Endothelial cell of umbilical vein (primary cell): ENCODE measurements at regions not wholly inside any gene's neighbourhood (a gene's known extent, or its start where the extent isn't known, plus 50 kb on each side); places are given as distances from the start of the nearest gene placed in this dataset.

Source experiments
- BruUV-seq: library from RNA; stranded (reverse); fragments of 400-500 nt; replicated peaks from 2 replicates; lab custom pipeline; 2021; lab: Mats Ljungman, UMichigan
- CTCF ChIA-PET: fragments of 300-600, 350-600 bp; sonication (Branson Sonifier 250); formaldehyde crosslinking; loops from one replicate; lab custom pipeline; 2021; ENCODE audit warnings: antibody characterized with exemption, inconsistent platforms; lab: Charles Lee
- POLR2A ChIA-PET: fragments of 300-600, 350-600 bp; sonication (Branson Sonifier 250); formaldehyde crosslinking; loops from one replicate; lab custom pipeline; 2021; ENCODE audit warnings: antibody characterized with exemption, inconsistent platforms; lab: Charles Lee
- DNase-seq: peaks from one replicate; pipeline ENCODE4 v3.0.0-alpha.2; 2011; ENCODE audit warnings: low read depth, low spot score
- FAIRE-seq: peaks from 2 replicates; lab custom pipeline; 2011; peaks lifted over from hg19 to GRCh38; lab: Jason Lieb, UNC
- H2AFZ ChIP-seq: 2 replicates; pipeline ENCODE4 v1.6.0; 2012; ENCODE audit warnings: low read depth, low read length, control low read depth, inconsistent platforms
- H3K27ac ChIP-seq: 2 replicates; pipeline ENCODE4 v1.5.1; 2011; ENCODE audit warnings: low read depth, mild to moderate bottlenecking, control low read depth, low read length, moderate library complexity; ENCODE audit not compliant: insufficient read depth
- H3K27me3 ChIP-seq, 2 experiments: 2 replicates each; pipeline versions ENCODE4 v1.6.0 to v1.6.1; 2011; ENCODE audit warnings: low read length in 2 of 2, mixed read lengths in 1 of 2; ENCODE audit not compliant: control insufficient read depth in 2 of 2, insufficient read depth in 2 of 2
- H3K36me3 ChIP-seq, 2 experiments: 2 replicates in 1 of 2; 3 replicates in 1 of 2; pipeline ENCODE4 v1.5.1; 2011; ENCODE audit warnings: low read length in 2 of 2, mild to moderate bottlenecking in 1 of 2, moderate library complexity in 1 of 2; ENCODE audit not compliant: control insufficient read depth in 2 of 2, insufficient read depth in 2 of 2; ENCODE audit errors: extremely low read depth in 1 of 2
- H3K4me1 ChIP-seq: 3 replicates; pipeline ENCODE4 v1.5.1; 2011; ENCODE audit warnings: mild to moderate bottlenecking, low read length; ENCODE audit not compliant: control insufficient read depth, insufficient read depth; ENCODE audit errors: extremely low read depth
- H3K4me2 ChIP-seq: 2 replicates; pipeline ENCODE4 v1.6.1; 2011; ENCODE audit warnings: low read length, control low read depth, mixed read lengths; ENCODE audit not compliant: insufficient read depth
- H3K4me3 ChIP-seq, 3 experiments: fragments of 200-600 bp in 1 of 3; sonication (generic), shearing (Covaris generic) in 1 of 3; replicated peaks in 1 of 3; 2 replicates each; pipeline ENCODE4 v1.5.1; 2011 to 2016; ENCODE audit warnings: control low read depth in 3 of 3, low read length in 3 of 3, mild to moderate bottlenecking in 2 of 3, inconsistent platforms in 1 of 3, low read depth in 1 of 3, moderate library complexity in 1 of 3; ENCODE audit not compliant: insufficient read depth in 1 of 3
- H3K79me2 ChIP-seq: 2 replicates; pipeline ENCODE4 v1.6.0; 2012; ENCODE audit warnings: low read length, inconsistent platforms; ENCODE audit not compliant: control insufficient read depth, insufficient read depth
- H3K9ac ChIP-seq: replicated peaks from 2 replicates; pipeline ENCODE3; 2011; ENCODE audit warnings: low read length, control low read depth; ENCODE audit not compliant: insufficient read depth; ENCODE audit errors: extremely low read depth
- H3K9me1 ChIP-seq: replicated peaks from 3 replicates; pipeline ENCODE4 v1.6.0; 2011; ENCODE audit warnings: mild to moderate bottlenecking, low read length; ENCODE audit not compliant: control insufficient read depth, insufficient read depth; ENCODE audit errors: extremely low read depth
- H3K9me3 ChIP-seq: replicated peaks from 2 replicates; pipeline ENCODE4 v1.5.1; 2012; ENCODE audit warnings: low read length, inconsistent platforms; ENCODE audit not compliant: control insufficient read depth, insufficient read depth
- H4K20me1 ChIP-seq: replicated peaks from 2 replicates; pipeline ENCODE3; 2011; ENCODE audit warnings: mild to moderate bottlenecking, low read length; ENCODE audit not compliant: control insufficient read depth, insufficient read depth; ENCODE audit errors: extremely low read depth
- CTCF ChIP-seq, 2 donors: IDR thresholded peaks; 1 replicate in 1 of 2; 2 replicates in 1 of 2; pipeline ENCODE4 v1.5.1; 2011; ENCODE audit warnings: low read length in 2 of 2, mild to moderate bottlenecking in 2 of 2, moderate library complexity in 2 of 2, control low read depth in 1 of 2, inconsistent platforms in 1 of 2, low read depth in 1 of 2; ENCODE audit not compliant: insufficient read depth in 1 of 2; ENCODE audit errors: extremely low read depth in 1 of 2
- EZH2 ChIP-seq: IDR thresholded peaks from 2 replicates; pipeline ENCODE4 v1.6.1; 2012; ENCODE audit warnings: borderline replicate concordance, low read depth, mild to moderate bottlenecking, moderate library complexity, low read length, inconsistent platforms; ENCODE audit not compliant: severe bottlenecking
- FOS ChIP-seq: IDR thresholded peaks from 2 replicates; pipeline ENCODE4 v1.6.1; 2011; ENCODE audit warnings: mild to moderate bottlenecking, low read length, moderate library complexity, borderline replicate concordance; ENCODE audit not compliant: insufficient read depth
- GATA2 ChIP-seq: IDR thresholded peaks from 2 replicates; pipeline ENCODE4 v1.7.0; 2011; ENCODE audit warnings: low read depth, mild to moderate bottlenecking, moderate library complexity, mixed read lengths, low read length; ENCODE audit not compliant: insufficient read length, insufficient read depth
- JUN ChIP-seq: IDR thresholded peaks from 2 replicates; pipeline ENCODE4 v1.6.1; 2011; ENCODE audit warnings: borderline replicate concordance, low read depth; ENCODE audit not compliant: insufficient read length, insufficient read depth
- MYC ChIP-seq: IDR thresholded peaks from one replicate; pipeline ENCODE4 v1.6.1; 2011; ENCODE audit warnings: mild to moderate bottlenecking, low read depth, low read length
- POLR2A ChIP-seq: IDR thresholded peaks from 2 replicates; pipeline ENCODE4 v1.6.1; 2012; ENCODE audit warnings: low read depth, mild to moderate bottlenecking, control low read depth, low read length
- POLR2AphosphoS5 ChIP-seq: IDR thresholded peaks from 2 replicates; pipeline ENCODE4 v1.6.1; 2012; ENCODE audit warnings: low read depth, mild to moderate bottlenecking, control low read depth, low read length, moderate library complexity; ENCODE audit not compliant: insufficient read depth
- dilution Hi-C: fragments of 300-500 bp; cut with MboI; formaldehyde crosslinking; loops from one replicate; pipeline ENCODE4 v1.15.0; 2019; ENCODE audit warnings: low sequenced_read_pairs; ENCODE audit not compliant: extremely low pct_ligation_motif_present
- intact Hi-C: fragments of 100-400 bp; cut with micrococcal nuclease; formaldehyde crosslinking; loops from one replicate; pipeline ENCODE4 v1.10.0; 2022
- TF ChIP-seq, protein P1 (sequence below): IDR thresholded peaks from 2 replicates; pipeline ENCODE4 v1.6.1; 2011; ENCODE audit not compliant: insufficient read depth, insufficient read length

DNA sequence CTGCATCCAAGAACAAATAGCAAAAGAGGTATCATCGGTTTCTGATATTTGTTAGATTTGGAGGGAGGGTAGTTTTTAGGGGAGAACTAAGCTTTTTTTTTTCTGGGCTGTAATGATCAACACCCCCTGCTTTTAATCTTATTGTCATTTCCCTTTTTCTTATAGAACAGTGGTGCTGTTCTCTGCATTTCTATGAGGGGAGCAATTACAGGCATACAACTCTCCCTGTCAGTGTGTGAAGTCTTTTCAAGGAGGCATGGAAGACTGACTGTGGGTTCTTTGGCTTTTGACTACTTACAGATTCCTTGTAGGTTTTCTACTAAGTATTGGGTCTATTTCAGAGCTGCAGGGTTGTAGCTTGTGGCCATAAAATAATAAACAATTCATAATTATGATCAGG lies 632.3 kb downstream of the TFAP2B start:
- Histone ChIP-seq H3K9me3 (peaks cover 5% of the 10 kb centered on the region), H3K27ac (no peak overlapping the region), H3K27me3 (no peaks in the 10 kb centered on the region), H3K4me1 (no peaks in the 10 kb centered on the region), H3K4me2 (no peak overlapping the region), H3K9me1 (no peaks in the 10 kb centered on the region), H3K9ac (no peak overlapping the region), H4K20me1 (no peaks in the 10 kb centered on the region), H2AFZ (no peak overlapping the region), H3K36me3 (no peaks in the 10 kb centered on the region), H3K79me2 (no peaks in the 10 kb centered on the region), H3K4me3 (no peak overlapping the region)
- TF ChIP-seq MYC = no peak
- no peak for TF ChIP-seq JUN
- TF ChIP-seq CTCF (IDR thresholded peaks at IDR 0.05; ENCODE audit: extremely low read depth in 1 of 2, insufficient read depth in 1 of 2, low read depth in 1 of 2, low read length in 2 of 2) = no peak
- TF ChIP-seq, protein P1, sequence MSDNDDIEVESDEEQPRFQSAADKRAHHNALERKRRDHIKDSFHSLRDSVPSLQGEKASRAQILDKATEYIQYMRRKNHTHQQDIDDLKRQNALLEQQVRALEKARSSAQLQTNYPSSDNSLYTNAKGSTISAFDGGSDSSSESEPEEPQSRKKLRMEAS = no peak
- no peak for TF ChIP-seq POLR2A
- no peak for TF ChIP-seq POLR2AphosphoS5
- TF ChIP-seq GATA2 = no peak
- TF ChIP-seq FOS = no peak
- no peak for TF ChIP-seq EZH2
- DNase-seq = no peak
- dilution Hi-C loops (no loop called here), intact Hi-C loops (no loop called here)
- no peak for FAIRE-seq
- POLR2A ChIA-PET = no interaction called here
- BruUV-seq = no TSS peak
- CTCF ChIA-PET = no interaction called here
